RWPE1 (cell line): ENCODE measurements at regions not wholly inside any gene's neighbourhood (a gene's known extent, or its start where the extent isn't known, plus 50 kb on each side); places are given as distances from the start of the nearest gene placed in this dataset.

Source experiments
- CTCF ChIA-PET: fragments of 350-600 bp; sonication (Branson Sonifier 250); formaldehyde crosslinking; extraction: SDS; loops from one replicate; lab custom pipeline; 2021; lab: Yijun Ruan, JAX
- POLR2A ChIA-PET: fragments of 400-600 bp; formaldehyde crosslinking; extraction: SDS; loops from one replicate; lab custom pipeline; 2020; ENCODE audit warnings: antibody characterized with exemption; ENCODE audit not compliant: low non-redundant PET; lab: Yijun Ruan, JAX
- DNase-seq: peaks from one replicate; pipeline ENCODE4 v3.0.0; 2012; ENCODE audit warnings: low spot score
- H3K27ac ChIP-seq: fragments of 450-650 bp; 2 replicates; pipeline ENCODE4 v1.5.1; 2017
- CTCF ChIP-seq: fragments of 450-650 bp; conservative IDR thresholded peaks from 2 replicates; pipeline ENCODE4 v1.5.1; 2017; ENCODE audit warnings: low read depth, mild to moderate bottlenecking

GRCh38 chr6:164000276-164000675, 585.8 kb downstream of the QKI start:
- no peak overlapping the region for H3K27ac ChIP-seq
- ChIA-PET CTCF (no interaction called here), POLR2A (no interaction called here)
- DNase-seq: no peak
- no peak for TF ChIP-seq CTCF

GRCh38 chr6:163999475-164000125, 585.1 kb downstream of the QKI start:
- ChIA-PET POLR2A (no interaction called here), CTCF (no interaction called here)
- DNase-seq: no peak
- H3K27ac ChIP-seq: no peak overlapping the region
- TF ChIP-seq CTCF: no peak

GRCh38 chr6:163998496-163998895, 584.0 kb downstream of the QKI start:
- TF ChIP-seq CTCF: no peak
- ChIA-PET CTCF (no interaction called here), POLR2A (interaction anchor here (0.7 kb wide), 1 partner anchor 46 kb away, joined by 3 read pairs; no protein-coding TSS in a partner anchor)
- no peak for DNase-seq
- no peak overlapping the region for H3K27ac ChIP-seq

- H3K27ac ChIP-seq: no peak overlapping the region
- ChIA-PET POLR2A (no interaction called here), CTCF (no interaction called here)
- no peak for DNase-seq
- no peak for TF ChIP-seq CTCF
Observed at GRCh38 chr6:163996491-163996890, 582.0 kb downstream of the QKI start.

- no peak overlapping the region for H3K27ac ChIP-seq
- DNase-seq: no peak
- CTCF ChIA-PET: no interaction called here
- POLR2A ChIA-PET: no interaction called here
- TF ChIP-seq CTCF: no peak
Observed at GRCh38 chr6:163994566-163994965, 580.0 kb downstream of the QKI start.

GRCh38 chr6:163992701-163993100, 578.2 kb downstream of the QKI start:
- no peak overlapping the region for H3K27ac ChIP-seq
- CTCF ChIA-PET: no interaction called here
- TF ChIP-seq CTCF: no peak
- POLR2A ChIA-PET: no interaction called here
- DNase-seq: no peak
